NCI-H2029 treated with DMSO at 0.1 percent for 48 hours (cell line): ENCODE measurements at regions not wholly inside any gene's neighbourhood (a gene's known extent, or its start where the extent isn't known, plus 50 kb on each side); places are given as distances from the start of the nearest gene placed in this dataset.

ENCODE experiments used
- DNase-seq: peaks from one replicate; lab custom pipeline; 2025; lab: John Stamatoyannopoulos, UW

- no peak for DNase-seq
These were observed 57.7 kb upstream of the RPS23 start for GRCh38 chr5:82335806-82336205.

- no peak for DNase-seq
These were observed 56.7 kb upstream of the RPS23 start for GRCh38 chr5:82334856-82335255.

- DNase-seq: no peak
These were observed 56.0 kb upstream of the RPS23 start for GRCh38 chr5:82334085-82334692.

GRCh38 chr5:82332886-82333615 is 54.9 kb upstream of the RPS23 start:
- no peak for DNase-seq

- no peak for DNase-seq
These were observed 54.1 kb upstream of the RPS23 start for GRCh38 chr5:82332064-82332855.

GRCh38 chr5:82331557-82331956 is 53.4 kb upstream of the RPS23 start:
- DNase-seq: no peak

GRCh38 chr5:82330530-82331270 is 52.5 kb upstream of the RPS23 start:
- DNase-seq: no peak

GRCh38 chr5:82329393-82329792 is 51.2 kb upstream of the RPS23 start:
- DNase-seq: no peak
